Mammary epithelial cell (primary cell): ENCODE measurements at regions not wholly inside any gene's neighbourhood (a gene's known extent, or its start where the extent isn't known, plus 50 kb on each side); places are given as distances from the start of the nearest gene placed in this dataset.

Source experiments
- EZH2 ChIP-seq: IDR thresholded peaks from 2 replicates; pipeline ENCODE4 v1.6.1; 2012; ENCODE audit warnings: low read length, inconsistent platforms, borderline replicate concordance
- TF ChIP-seq, protein P1 (sequence below), 2 donors: IDR thresholded peaks in 1 of 2; conservative IDR thresholded peaks in 1 of 2; 2 replicates each; pipeline ENCODE4 v1.5.1; 2011 to 2012; ENCODE audit warnings: inconsistent platforms in 2 of 2, low read length in 2 of 2, mild to moderate bottlenecking in 2 of 2, control low read depth in 1 of 2, low read depth in 1 of 2; ENCODE audit not compliant: insufficient read depth in 1 of 2; ENCODE audit errors: extremely low read depth in 1 of 2

DNA sequence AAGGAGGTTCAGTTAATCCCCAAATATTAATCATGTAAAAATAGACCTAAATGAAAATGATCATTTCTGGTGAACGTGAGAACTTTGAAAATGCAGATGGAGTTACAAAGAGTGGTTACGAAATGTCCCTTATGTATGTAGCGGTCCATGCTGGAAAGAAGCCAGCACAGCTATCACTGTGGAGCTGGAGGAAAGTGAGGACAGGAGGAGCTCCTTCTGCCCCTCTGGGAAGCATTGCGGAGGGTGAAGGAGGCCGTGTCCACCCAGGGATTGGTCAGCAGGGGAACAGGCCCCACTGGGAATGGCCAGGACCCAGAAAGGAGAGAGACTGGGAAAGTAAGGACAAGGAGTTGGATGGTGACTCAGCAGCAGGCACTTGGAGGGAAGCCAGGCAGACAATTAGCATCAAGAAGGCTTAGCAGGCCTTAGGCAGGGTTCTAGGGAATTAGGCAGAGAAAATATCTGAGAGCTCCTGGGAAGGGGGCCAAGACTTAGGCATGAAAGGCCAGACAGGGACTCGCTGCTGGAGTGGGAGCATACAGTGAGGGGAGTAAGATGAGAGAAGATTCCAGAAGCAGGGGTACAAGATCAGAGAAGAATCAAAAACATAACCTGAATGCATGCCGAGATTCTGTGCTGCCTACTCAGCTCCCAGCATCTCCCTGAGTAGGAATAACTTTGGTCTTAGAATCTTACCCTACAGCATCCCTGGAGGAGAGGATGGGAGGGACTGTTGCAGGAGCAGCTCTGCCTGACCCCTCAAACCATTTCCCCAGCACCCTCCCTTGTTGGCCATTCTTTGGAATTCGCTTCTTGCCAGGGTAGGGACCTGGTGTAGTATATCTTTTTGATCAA lies 171.0 kb upstream of the UMPS start:
- TF ChIP-seq, protein P1, sequence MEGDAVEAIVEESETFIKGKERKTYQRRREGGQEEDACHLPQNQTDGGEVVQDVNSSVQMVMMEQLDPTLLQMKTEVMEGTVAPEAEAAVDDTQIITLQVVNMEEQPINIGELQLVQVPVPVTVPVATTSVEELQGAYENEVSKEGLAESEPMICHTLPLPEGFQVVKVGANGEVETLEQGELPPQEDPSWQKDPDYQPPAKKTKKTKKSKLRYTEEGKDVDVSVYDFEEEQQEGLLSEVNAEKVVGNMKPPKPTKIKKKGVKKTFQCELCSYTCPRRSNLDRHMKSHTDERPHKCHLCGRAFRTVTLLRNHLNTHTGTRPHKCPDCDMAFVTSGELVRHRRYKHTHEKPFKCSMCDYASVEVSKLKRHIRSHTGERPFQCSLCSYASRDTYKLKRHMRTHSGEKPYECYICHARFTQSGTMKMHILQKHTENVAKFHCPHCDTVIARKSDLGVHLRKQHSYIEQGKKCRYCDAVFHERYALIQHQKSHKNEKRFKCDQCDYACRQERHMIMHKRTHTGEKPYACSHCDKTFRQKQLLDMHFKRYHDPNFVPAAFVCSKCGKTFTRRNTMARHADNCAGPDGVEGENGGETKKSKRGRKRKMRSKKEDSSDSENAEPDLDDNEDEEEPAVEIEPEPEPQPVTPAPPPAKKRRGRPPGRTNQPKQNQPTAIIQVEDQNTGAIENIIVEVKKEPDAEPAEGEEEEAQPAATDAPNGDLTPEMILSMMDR (conservative IDR thresholded peaks at IDR 0.05 in 1 of 2, IDR thresholded peaks at IDR 0.05 in 1 of 2; ENCODE audit: extremely low read depth in 1 of 2, insufficient read depth in 1 of 2, low read depth in 1 of 2, low read length in 2 of 2): no peak
- TF ChIP-seq EZH2: no peak
